A549 (cell line): ENCODE measurements at regions not wholly inside any gene's neighbourhood (a gene's known extent, or its start where the extent isn't known, plus 50 kb on each side); places are given as distances from the start of the nearest gene placed in this dataset.

Experiments used
- ATAC-seq, 2 experiments: fragments of 200-7000 bp in 1 of 2; fragments of >200 bp in 1 of 2; cut with Nextera tagmentation in 1 of 2; cut with Tn5 transposase in 1 of 2; 3 replicates each; pipeline versions ENCODE4 v1.8.0 to v1.9.1; 2018 to 2020; ENCODE audit warnings: mild to moderate bottlenecking in 1 of 2, moderate library complexity in 1 of 2
- CTCF ChIA-PET: fragments of 300-600 bp; sonication (Branson Sonifier 250); formaldehyde crosslinking; extraction: SDS; loops from one replicate; lab custom pipeline; 2021; ENCODE audit warnings: antibody characterized with exemption, inconsistent platforms; lab: Yijun Ruan, JAX
- POLR2A ChIA-PET: fragments of 350-600 bp; formaldehyde crosslinking; extraction: SDS; loops from one replicate; lab custom pipeline; 2021; ENCODE audit warnings: antibody characterized with exemption, inconsistent platforms; lab: Yijun Ruan, JAX
- DNase-seq, 2 experiments: peaks; one replicate each; pipeline versions ENCODE4 v3.0.0 to v3.0.0-alpha.2; 2011 to 2016; ENCODE audit warnings: low read depth in 1 of 2, low spot score in 1 of 2
- FAIRE-seq: peaks from 2 replicates; lab custom pipeline; 2011; peaks lifted over from hg19 to GRCh38; lab: Jason Lieb, UNC
- H3K27ac ChIP-seq, 2 experiments: fragments of >200 bp; sonication (Bioruptor Twin); formaldehyde crosslinking; 3 replicates each; pipeline ENCODE4 v1.5.1; 2016 to 2017
- H3K4me1 ChIP-seq: fragments of >200 bp; sonication (Bioruptor Twin); formaldehyde crosslinking; 3 replicates; pipeline ENCODE4 v1.6.1; 2016
- H3K4me2 ChIP-seq: fragments of >200 bp; sonication (Bioruptor Twin); formaldehyde crosslinking; 3 replicates; pipeline ENCODE4 v1.6.1; 2016
- H3K4me3 ChIP-seq: fragments of >200 bp; sonication (Bioruptor Twin); formaldehyde crosslinking; 3 replicates; pipeline ENCODE4 v1.5.1; 2016
- H3K9me3 ChIP-seq: fragments of >200 bp; sonication (Bioruptor Twin); formaldehyde crosslinking; 3 replicates; pipeline ENCODE4 v1.6.1; 2016
- BHLHE40 ChIP-seq: IDR thresholded peaks from 2 replicates; pipeline ENCODE4 v1.6.1; 2012; ENCODE audit warnings: low read depth, low read length, inconsistent platforms
- CBX8 ChIP-seq: fragments of 200-600 bp; sonication (generic); IDR thresholded peaks from 2 replicates; pipeline ENCODE4 v1.6.1; 2016
- CEBPB ChIP-seq, 2 experiments: fragments of >200 bp in 1 of 2; sonication (Bioruptor Twin) in 1 of 2; formaldehyde crosslinking in 1 of 2; IDR thresholded peaks; 2 replicates each; pipeline ENCODE4 v1.6.1; 2012 to 2016
- CHD2 ChIP-seq: fragments of 150-350 bp; IDR thresholded peaks from 2 replicates; pipeline ENCODE4 v1.6.1; 2014; ENCODE audit warnings: low read length; ENCODE audit not compliant: partially characterized antibody
- EHF ChIP-seq: fragments of 250-450 bp; sonication (Bioruptor Pico); IDR thresholded peaks from 2 replicates; pipeline ENCODE4 v1.5.0; 2020; ENCODE audit warnings: mild to moderate bottlenecking
- EHMT2 ChIP-seq: fragments of 200-600 bp; sonication (generic); IDR thresholded peaks from 2 replicates; pipeline ENCODE4 v1.6.1; 2016; ENCODE audit warnings: antibody characterized with exemption, low read depth, mild to moderate bottlenecking, moderate library complexity
- EP300 ChIP-seq, 2 experiments: fragments of >200 bp; sonication (Bioruptor Twin); formaldehyde crosslinking; IDR thresholded peaks; 2 replicates in 1 of 2; 3 replicates in 1 of 2; pipeline ENCODE4 v1.6.1; 2016 to 2017
- FOSB ChIP-seq: fragments of 250-450 bp; sonication (Bioruptor Pico); IDR thresholded peaks from 2 replicates; pipeline ENCODE4 v1.5.0; 2020; ENCODE audit warnings: mild to moderate bottlenecking, moderate library complexity
- GATA3 ChIP-seq: IDR thresholded peaks from 2 replicates; pipeline ENCODE4 v1.6.1; 2012; ENCODE audit warnings: borderline replicate concordance
- HOXA7 ChIP-seq: fragments of 250-450 bp; sonication (Bioruptor Pico); IDR thresholded peaks from 2 replicates; pipeline ENCODE4 v1.5.0; 2020; ENCODE audit warnings: mild to moderate bottlenecking, moderate library complexity
- HOXB5 ChIP-seq: fragments of 250-450 bp; sonication (Bioruptor Pico); IDR thresholded peaks from 2 replicates; pipeline ENCODE4 v1.5.0; 2020; ENCODE audit warnings: mild to moderate bottlenecking, moderate library complexity
- MYC ChIP-seq: IDR thresholded peaks from 2 replicates; pipeline ENCODE4 v1.6.1; 2012; ENCODE audit warnings: mild to moderate bottlenecking, inconsistent platforms, low read length, improper control_type of control experiment, borderline replicate concordance
- PHF8 ChIP-seq: fragments of 200-600 bp; sonication (generic); IDR thresholded peaks from 2 replicates; pipeline ENCODE4 v1.6.1; 2016; ENCODE audit warnings: low read depth, mild to moderate bottlenecking, antibody characterized with exemption, moderate library complexity, borderline replicate concordance
- POLR2A ChIP-seq: IDR thresholded peaks from 2 replicates; pipeline ENCODE4 v1.6.1; 2012; ENCODE audit warnings: mild to moderate bottlenecking, low read length
- RAD21 ChIP-seq, 2 experiments: fragments of >200 bp in 1 of 2; sonication (Bioruptor Twin) in 1 of 2; formaldehyde crosslinking in 1 of 2; IDR thresholded peaks in 1 of 2; conservative IDR thresholded peaks in 1 of 2; 2 replicates in 1 of 2; 3 replicates in 1 of 2; pipeline ENCODE4 v1.6.1; 2012 to 2018; ENCODE audit warnings: inconsistent platforms in 1 of 2
- RARB ChIP-seq: fragments of 250-450 bp; sonication (Bioruptor Pico); IDR thresholded peaks from 2 replicates; pipeline ENCODE4 v1.8.0; 2021; ENCODE audit warnings: mild to moderate bottlenecking, moderate library complexity
- RFX5 ChIP-seq: fragments of 450-650 bp; IDR thresholded peaks from 2 replicates; pipeline ENCODE4 v1.7.1; 2014; ENCODE audit warnings: antibody characterized with exemption, mild to moderate bottlenecking, moderate library complexity
- RNF2 ChIP-seq: fragments of 200-600 bp; sonication (generic); IDR thresholded peaks from 2 replicates; pipeline ENCODE4 v1.6.1; 2016; ENCODE audit warnings: low read depth, mild to moderate bottlenecking, antibody characterized with exemption, moderate library complexity, borderline replicate concordance
- SMC3 ChIP-seq: fragments of >200 bp; sonication (Bioruptor Twin); formaldehyde crosslinking; IDR thresholded peaks from 3 replicates; pipeline ENCODE4 v1.6.1; 2018; ENCODE audit warnings: inconsistent platforms
- ZNF302 ChIP-seq: fragments of 250-450 bp; sonication (Bioruptor Pico); IDR thresholded peaks from 2 replicates; pipeline ENCODE4 v1.9.0; 2021; ENCODE audit warnings: inconsistent platforms, mild to moderate bottlenecking, moderate library complexity
- WGBS: methylation state at CpG from one replicate; pipeline ENCODE4 v1.1.6; 2017; ENCODE audit errors: missing lambda C conversion rate; 5-methylcytosine and 5-hydroxymethylcytosine counted together
- TF ChIP-seq, protein P1 (sequence below): fragments of >200 bp; sonication (Bioruptor Twin); formaldehyde crosslinking; IDR thresholded peaks from 3 replicates; pipeline ENCODE4 v1.6.1; 2016
- TF ChIP-seq, protein P2 (sequence below): fragments of 250-450 bp; sonication (Bioruptor Pico); IDR thresholded peaks from 2 replicates; pipeline ENCODE4 v1.5.0; 2020; ENCODE audit warnings: low read depth, mild to moderate bottlenecking, moderate library complexity
- TF ChIP-seq, protein P3 (sequence below): fragments of 200-600 bp; sonication (generic); IDR thresholded peaks from 2 replicates; pipeline ENCODE4 v1.6.1; 2016; ENCODE audit warnings: antibody characterized with exemption, mild to moderate bottlenecking, moderate library complexity
- TF ChIP-seq, protein P4 (sequence below): fragments of >200 bp; sonication (Bioruptor Twin); formaldehyde crosslinking; IDR thresholded peaks from 3 replicates; pipeline ENCODE4 v1.5.1; 2016
- TF ChIP-seq, protein P5 (sequence below): IDR thresholded peaks from 2 replicates; pipeline ENCODE4 v1.6.1; 2012

DNA sequence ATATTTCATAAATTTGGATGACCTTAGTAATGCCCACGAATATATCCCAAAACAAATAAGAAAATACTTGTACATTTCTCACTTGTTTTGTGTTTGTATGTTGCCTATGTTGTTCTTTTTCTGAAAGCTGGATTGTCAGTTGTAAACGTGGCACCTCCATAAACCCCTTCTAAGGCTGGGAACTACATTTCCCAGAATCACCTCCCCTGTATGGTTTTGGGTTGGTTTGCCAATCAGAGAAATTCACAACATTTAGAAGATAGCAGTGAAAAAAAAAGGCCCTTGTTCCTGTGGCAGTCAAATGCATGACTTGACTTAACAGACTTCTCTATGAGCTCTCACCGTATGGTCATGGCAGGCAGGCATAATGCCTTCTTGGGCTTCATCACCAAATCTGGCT lies 676.3 kb upstream of the STEAP1 start:
- CTCF ChIA-PET, result no interaction called here
- Histone ChIP-seq H3K27ac (no peak overlapping the region), H3K4me2 (no peak overlapping the region), H3K9me3 (no peaks in the 10 kb centered on the region), H3K4me1 (no peaks in the 10 kb centered on the region), H3K4me3 (no peak overlapping the region)
- POLR2A ChIA-PET, result no interaction called here
- FAIRE-seq (no peak), ATAC-seq (no peak), DNase-seq (no peak)
- WGBS, result 6% methylated on average over 3 of the region's 3 CpGs
- TF ChIP-seq RAD21 (conservative IDR thresholded peaks at IDR 0.05 in 1 of 2, IDR thresholded peaks at IDR 0.05 in 1 of 2) (no peak), POLR2A (no peak), FOSB (CRISPR knock-in tag) (no peak), EP300 (IDR thresholded peaks at IDR 0.05) (no peak), SMC3 (no peak)
- TF ChIP-seq, protein P1, sequence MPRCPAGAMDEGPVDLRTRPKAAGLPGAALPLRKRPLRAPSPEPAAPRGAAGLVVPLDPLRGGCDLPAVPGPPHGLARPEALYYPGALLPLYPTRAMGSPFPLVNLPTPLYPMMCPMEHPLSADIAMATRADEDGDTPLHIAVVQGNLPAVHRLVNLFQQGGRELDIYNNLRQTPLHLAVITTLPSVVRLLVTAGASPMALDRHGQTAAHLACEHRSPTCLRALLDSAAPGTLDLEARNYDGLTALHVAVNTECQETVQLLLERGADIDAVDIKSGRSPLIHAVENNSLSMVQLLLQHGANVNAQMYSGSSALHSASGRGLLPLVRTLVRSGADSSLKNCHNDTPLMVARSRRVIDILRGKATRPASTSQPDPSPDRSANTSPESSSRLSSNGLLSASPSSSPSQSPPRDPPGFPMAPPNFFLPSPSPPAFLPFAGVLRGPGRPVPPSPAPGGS, result no peak
- TF ChIP-seq, protein P2, sequence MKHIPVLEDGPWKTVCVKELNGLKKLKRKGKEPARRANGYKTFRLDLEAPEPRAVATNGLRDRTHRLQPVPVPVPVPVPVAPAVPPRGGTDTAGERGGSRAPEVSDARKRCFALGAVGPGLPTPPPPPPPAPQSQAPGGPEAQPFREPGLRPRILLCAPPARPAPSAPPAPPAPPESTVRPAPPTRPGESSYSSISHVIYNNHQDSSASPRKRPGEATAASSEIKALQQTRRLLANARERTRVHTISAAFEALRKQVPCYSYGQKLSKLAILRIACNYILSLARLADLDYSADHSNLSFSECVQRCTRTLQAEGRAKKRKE, result no peak

DNA sequence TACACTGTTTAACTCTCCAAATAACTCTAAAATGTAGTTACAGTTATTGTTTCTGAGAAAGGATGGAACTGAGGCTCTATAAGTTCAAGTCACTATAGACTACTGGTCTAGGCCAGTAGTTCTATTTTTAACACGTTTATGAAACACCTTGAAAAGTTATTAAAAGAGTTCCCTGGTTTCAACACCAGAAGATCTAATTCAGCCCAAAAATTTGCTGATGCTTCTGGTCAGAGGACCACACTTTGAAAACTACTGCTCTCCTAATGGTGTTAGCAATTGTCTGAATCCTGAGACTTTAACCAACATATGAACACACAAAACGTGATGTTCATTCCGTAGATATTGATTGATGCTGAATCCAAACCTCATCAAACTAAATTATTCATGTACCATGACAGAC lies 658.6 kb upstream of the STEAP1 start:
- TF ChIP-seq HOXA7 (CRISPR knock-in tag), result no peak
- no peak for TF ChIP-seq CEBPB (IDR thresholded peaks at IDR 0.05)
- TF ChIP-seq EHMT2, result no peak
- TF ChIP-seq MYC, result no peak
- no peak for TF ChIP-seq PHF8
- no peak for TF ChIP-seq GATA3
- TF ChIP-seq, protein P3, sequence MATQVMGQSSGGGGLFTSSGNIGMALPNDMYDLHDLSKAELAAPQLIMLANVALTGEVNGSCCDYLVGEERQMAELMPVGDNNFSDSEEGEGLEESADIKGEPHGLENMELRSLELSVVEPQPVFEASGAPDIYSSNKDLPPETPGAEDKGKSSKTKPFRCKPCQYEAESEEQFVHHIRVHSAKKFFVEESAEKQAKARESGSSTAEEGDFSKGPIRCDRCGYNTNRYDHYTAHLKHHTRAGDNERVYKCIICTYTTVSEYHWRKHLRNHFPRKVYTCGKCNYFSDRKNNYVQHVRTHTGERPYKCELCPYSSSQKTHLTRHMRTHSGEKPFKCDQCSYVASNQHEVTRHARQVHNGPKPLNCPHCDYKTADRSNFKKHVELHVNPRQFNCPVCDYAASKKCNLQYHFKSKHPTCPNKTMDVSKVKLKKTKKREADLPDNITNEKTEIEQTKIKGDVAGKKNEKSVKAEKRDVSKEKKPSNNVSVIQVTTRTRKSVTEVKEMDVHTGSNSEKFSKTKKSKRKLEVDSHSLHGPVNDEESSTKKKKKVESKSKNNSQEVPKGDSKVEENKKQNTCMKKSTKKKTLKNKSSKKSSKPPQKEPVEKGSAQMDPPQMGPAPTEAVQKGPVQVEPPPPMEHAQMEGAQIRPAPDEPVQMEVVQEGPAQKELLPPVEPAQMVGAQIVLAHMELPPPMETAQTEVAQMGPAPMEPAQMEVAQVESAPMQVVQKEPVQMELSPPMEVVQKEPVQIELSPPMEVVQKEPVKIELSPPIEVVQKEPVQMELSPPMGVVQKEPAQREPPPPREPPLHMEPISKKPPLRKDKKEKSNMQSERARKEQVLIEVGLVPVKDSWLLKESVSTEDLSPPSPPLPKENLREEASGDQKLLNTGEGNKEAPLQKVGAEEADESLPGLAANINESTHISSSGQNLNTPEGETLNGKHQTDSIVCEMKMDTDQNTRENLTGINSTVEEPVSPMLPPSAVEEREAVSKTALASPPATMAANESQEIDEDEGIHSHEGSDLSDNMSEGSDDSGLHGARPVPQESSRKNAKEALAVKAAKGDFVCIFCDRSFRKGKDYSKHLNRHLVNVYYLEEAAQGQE, result no peak
- no peak for TF ChIP-seq ZNF302 (CRISPR knock-in tag)
- no peak for TF ChIP-seq CBX8
- TF ChIP-seq EHF, result no peak
- TF ChIP-seq HOXB5 (CRISPR knock-in tag), result no peak
- TF ChIP-seq, protein P4, sequence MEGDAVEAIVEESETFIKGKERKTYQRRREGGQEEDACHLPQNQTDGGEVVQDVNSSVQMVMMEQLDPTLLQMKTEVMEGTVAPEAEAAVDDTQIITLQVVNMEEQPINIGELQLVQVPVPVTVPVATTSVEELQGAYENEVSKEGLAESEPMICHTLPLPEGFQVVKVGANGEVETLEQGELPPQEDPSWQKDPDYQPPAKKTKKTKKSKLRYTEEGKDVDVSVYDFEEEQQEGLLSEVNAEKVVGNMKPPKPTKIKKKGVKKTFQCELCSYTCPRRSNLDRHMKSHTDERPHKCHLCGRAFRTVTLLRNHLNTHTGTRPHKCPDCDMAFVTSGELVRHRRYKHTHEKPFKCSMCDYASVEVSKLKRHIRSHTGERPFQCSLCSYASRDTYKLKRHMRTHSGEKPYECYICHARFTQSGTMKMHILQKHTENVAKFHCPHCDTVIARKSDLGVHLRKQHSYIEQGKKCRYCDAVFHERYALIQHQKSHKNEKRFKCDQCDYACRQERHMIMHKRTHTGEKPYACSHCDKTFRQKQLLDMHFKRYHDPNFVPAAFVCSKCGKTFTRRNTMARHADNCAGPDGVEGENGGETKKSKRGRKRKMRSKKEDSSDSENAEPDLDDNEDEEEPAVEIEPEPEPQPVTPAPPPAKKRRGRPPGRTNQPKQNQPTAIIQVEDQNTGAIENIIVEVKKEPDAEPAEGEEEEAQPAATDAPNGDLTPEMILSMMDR, result no peak
- no peak for TF ChIP-seq EP300 (IDR thresholded peaks at IDR 0.05)
- TF ChIP-seq CHD2, result no peak
- TF ChIP-seq BHLHE40, result no peak
- TF ChIP-seq RARB (CRISPR knock-in tag), result no peak
- TF ChIP-seq, protein P5, sequence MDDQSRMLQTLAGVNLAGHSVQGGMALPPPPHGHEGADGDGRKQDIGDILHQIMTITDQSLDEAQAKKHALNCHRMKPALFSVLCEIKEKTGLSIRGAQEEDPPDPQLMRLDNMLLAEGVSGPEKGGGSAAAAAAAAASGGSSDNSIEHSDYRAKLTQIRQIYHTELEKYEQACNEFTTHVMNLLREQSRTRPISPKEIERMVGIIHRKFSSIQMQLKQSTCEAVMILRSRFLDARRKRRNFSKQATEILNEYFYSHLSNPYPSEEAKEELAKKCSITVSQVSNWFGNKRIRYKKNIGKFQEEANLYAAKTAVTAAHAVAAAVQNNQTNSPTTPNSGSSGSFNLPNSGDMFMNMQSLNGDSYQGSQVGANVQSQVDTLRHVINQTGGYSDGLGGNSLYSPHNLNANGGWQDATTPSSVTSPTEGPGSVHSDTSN, result no peak
- TF ChIP-seq RFX5, result no peak
- TF ChIP-seq RNF2, result no peak
- Histone ChIP-seq H3K4me3 (no peak overlapping the region), H3K4me1 (no peaks in the 10 kb centered on the region), H3K4me2 (no peak overlapping the region), H3K27ac (no peak overlapping the region), H3K9me3 (no peaks in the 10 kb centered on the region)
- WGBS, result 0% methylated on average over 3 of the region's 3 CpGs
- CTCF ChIA-PET, result no interaction called here
- ATAC-seq (no peak), DNase-seq (no peak), FAIRE-seq (no peak)
- POLR2A ChIA-PET, result no interaction called here
